ENCODE measurements at regions not wholly inside any gene's neighbourhood (a gene's known extent, or its start where the extent isn't known, plus 50 kb on each side); places are given as distances from the start of the nearest gene placed in this dataset.

- DNase-seq (ENCODE audit: low read depth): no peak
- no peak overlapping the region for H3K4me3 ChIP-seq (ENCODE audit: low read length)
- TF ChIP-seq CTCF (conservative IDR thresholded peaks at IDR 0.05; ENCODE audit: low read length): no peak
Measured at GRCh38 chr4:97349468-97350186, 793.6 kb downstream of the STPG2 start.

GRCh38 chr4:97353876-97354275, 789.4 kb downstream of the STPG2 start:
- DNase-seq (ENCODE audit: low read depth): no peak
- H3K4me3 ChIP-seq (ENCODE audit: low read length): no peak overlapping the region
- TF ChIP-seq CTCF (conservative IDR thresholded peaks at IDR 0.05; ENCODE audit: low read length): no peak

GRCh38 chr4:97359826-97360225, 783.5 kb downstream of the STPG2 start:
- DNase-seq (ENCODE audit: low read depth): no peak
- no peak for TF ChIP-seq CTCF (conservative IDR thresholded peaks at IDR 0.05; ENCODE audit: low read length)
- H3K4me3 ChIP-seq (ENCODE audit: low read length): no peak overlapping the region

- no peak overlapping the region for H3K4me3 ChIP-seq (ENCODE audit: low read length)
- DNase-seq (ENCODE audit: low read depth): no peak
- TF ChIP-seq CTCF (conservative IDR thresholded peaks at IDR 0.05; ENCODE audit: low read length): no peak
Measured at GRCh38 chr4:97360733-97361132, 782.5 kb downstream of the STPG2 start.

GRCh38 chr4:97367878-97368277, 775.4 kb downstream of the STPG2 start:
- TF ChIP-seq CTCF (conservative IDR thresholded peaks at IDR 0.05; ENCODE audit: low read length): no peak
- DNase-seq (ENCODE audit: low read depth): no peak
- H3K4me3 ChIP-seq (ENCODE audit: low read length): no peak overlapping the region

GRCh38 chr4:97370568-97370967, 772.7 kb downstream of the STPG2 start:
- no peak for DNase-seq (ENCODE audit: low read depth)
- no peak overlapping the region for H3K4me3 ChIP-seq (ENCODE audit: low read length)
- TF ChIP-seq CTCF (conservative IDR thresholded peaks at IDR 0.05; ENCODE audit: low read length): no peak

- no peak for DNase-seq (ENCODE audit: low read depth)
- H3K4me3 ChIP-seq (ENCODE audit: low read length): no peak overlapping the region
- TF ChIP-seq CTCF (conservative IDR thresholded peaks at IDR 0.05; ENCODE audit: low read length): no peak
Measured at GRCh38 chr4:97374526-97374925, 768.8 kb downstream of the STPG2 start.
